ENCODE measurements at regions not wholly inside any gene's neighbourhood (a gene's known extent, or its start where the extent isn't known, plus 50 kb on each side); places are given as distances from the start of the nearest gene placed in this dataset.

- H3K27ac Mint-ChIP-seq, result no peak overlapping the region
- no peak overlapping the region for H3K4me3 Mint-ChIP-seq
- H3K27me3 Mint-ChIP-seq, result peaks cover 12% of the 10 kb centered on the region
- H3K4me1 Mint-ChIP-seq (ENCODE audit: low read depth), result no peaks in the 10 kb centered on the region
- intact Hi-C loops (cut with micrococcal nuclease), result no loop called here
- no peaks in the 10 kb centered on the region for H3K36me3 Mint-ChIP-seq (ENCODE audit: low read depth)
- H3K9me3 Mint-ChIP-seq, result no peaks in the 10 kb centered on the region
Measured at GRCh38 chr2:133844214-133844892, 276.1 kb upstream of the NCKAP5 start.

GRCh38 chr2:133846476-133846875 lies 278.2 kb upstream of the NCKAP5 start:
- Mint-ChIP-seq H3K9me3 (no peaks in the 10 kb centered on the region), H3K4me1 (ENCODE audit: low read depth) (no peaks in the 10 kb centered on the region), H3K4me3 (no peak overlapping the region), H3K27me3 (peaks cover 12% of the 10 kb centered on the region), H3K27ac (no peak overlapping the region), H3K36me3 (ENCODE audit: low read depth) (no peaks in the 10 kb centered on the region)
- intact Hi-C loops (cut with micrococcal nuclease), result no loop called here

DNA sequence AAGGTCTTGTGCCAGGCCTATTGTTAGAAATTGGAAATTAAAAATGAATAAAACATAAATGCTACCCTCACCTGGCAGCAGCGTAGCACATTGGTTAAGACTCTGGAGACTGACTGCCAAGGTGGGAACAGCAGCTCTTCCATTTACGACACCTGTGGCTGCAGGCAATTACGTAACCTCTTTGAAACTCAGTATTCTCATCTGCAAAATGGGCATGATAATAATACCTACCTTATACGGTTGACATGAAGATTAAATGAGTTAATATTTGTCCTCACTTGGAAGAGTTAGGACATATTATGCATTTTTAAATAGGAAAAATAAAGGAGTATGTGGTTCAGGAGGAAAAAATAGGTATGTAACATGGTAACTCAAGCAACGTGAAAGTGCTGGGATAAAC lies 279.3 kb upstream of the NCKAP5 start:
- intact Hi-C loops (cut with micrococcal nuclease), result no loop called here
- H3K36me3 Mint-ChIP-seq (ENCODE audit: low read depth), result no peaks in the 10 kb centered on the region
- no peak overlapping the region for H3K4me3 Mint-ChIP-seq
- peaks cover 12% of the 10 kb centered on the region for H3K27me3 Mint-ChIP-seq
- no peaks in the 10 kb centered on the region for H3K4me1 Mint-ChIP-seq (ENCODE audit: low read depth)
- H3K9me3 Mint-ChIP-seq, result no peaks in the 10 kb centered on the region
- H3K27ac Mint-ChIP-seq, result no peak overlapping the region

GRCh38 chr2:133848111-133848649 lies 279.9 kb upstream of the NCKAP5 start:
- intact Hi-C loops (cut with micrococcal nuclease), result no loop called here
- Mint-ChIP-seq H3K27ac (no peak overlapping the region), H3K4me1 (ENCODE audit: low read depth) (no peaks in the 10 kb centered on the region), H3K4me3 (no peak overlapping the region), H3K9me3 (no peaks in the 10 kb centered on the region), H3K36me3 (ENCODE audit: low read depth) (no peaks in the 10 kb centered on the region), H3K27me3 (peaks cover 11% of the 10 kb centered on the region)

DNA sequence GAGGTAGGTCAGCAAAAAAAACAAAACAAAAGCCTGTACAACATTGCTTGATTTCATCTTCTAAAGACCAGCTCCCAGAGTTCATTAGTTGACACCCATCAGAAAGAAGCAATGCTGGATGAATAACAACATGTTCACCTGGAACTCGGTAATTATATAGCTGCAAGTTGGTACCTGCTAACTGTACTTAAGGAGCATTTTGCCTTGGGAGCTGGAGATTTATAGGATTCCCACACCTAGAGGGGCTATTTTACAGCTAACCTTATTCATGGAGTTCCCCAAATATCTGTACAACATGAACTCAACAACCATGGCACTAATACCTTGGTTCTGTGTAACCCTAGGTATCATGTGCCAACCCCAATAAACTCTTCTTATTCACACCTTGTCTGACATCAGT lies 281.1 kb upstream of the NCKAP5 start:
- Mint-ChIP-seq H3K9me3 (no peaks in the 10 kb centered on the region), H3K36me3 (ENCODE audit: low read depth) (no peaks in the 10 kb centered on the region), H3K4me3 (no peak overlapping the region), H3K27me3 (peaks cover 9% of the 10 kb centered on the region), H3K4me1 (ENCODE audit: low read depth) (no peaks in the 10 kb centered on the region), H3K27ac (no peak overlapping the region)
- intact Hi-C loops (cut with micrococcal nuclease), result no loop called here

- Mint-ChIP-seq H3K27me3 (no peaks in the 10 kb centered on the region), H3K36me3 (ENCODE audit: low read depth) (no peaks in the 10 kb centered on the region), H3K27ac (no peak overlapping the region), H3K9me3 (no peaks in the 10 kb centered on the region), H3K4me1 (ENCODE audit: low read depth) (no peaks in the 10 kb centered on the region), H3K4me3 (no peak overlapping the region)
- intact Hi-C loops (cut with micrococcal nuclease), result no loop called here
Measured at GRCh38 chr2:133854603-133855200, 286.4 kb upstream of the NCKAP5 start.

- Mint-ChIP-seq H3K36me3 (ENCODE audit: low read depth) (no peaks in the 10 kb centered on the region), H3K27ac (no peak overlapping the region), H3K27me3 (no peaks in the 10 kb centered on the region), H3K4me1 (ENCODE audit: low read depth) (no peaks in the 10 kb centered on the region), H3K4me3 (no peak overlapping the region), H3K9me3 (no peaks in the 10 kb centered on the region)
- intact Hi-C loops (cut with micrococcal nuclease), result no loop called here
Measured at GRCh38 chr2:133855526-133855925, 287.3 kb upstream of the NCKAP5 start.

DNA sequence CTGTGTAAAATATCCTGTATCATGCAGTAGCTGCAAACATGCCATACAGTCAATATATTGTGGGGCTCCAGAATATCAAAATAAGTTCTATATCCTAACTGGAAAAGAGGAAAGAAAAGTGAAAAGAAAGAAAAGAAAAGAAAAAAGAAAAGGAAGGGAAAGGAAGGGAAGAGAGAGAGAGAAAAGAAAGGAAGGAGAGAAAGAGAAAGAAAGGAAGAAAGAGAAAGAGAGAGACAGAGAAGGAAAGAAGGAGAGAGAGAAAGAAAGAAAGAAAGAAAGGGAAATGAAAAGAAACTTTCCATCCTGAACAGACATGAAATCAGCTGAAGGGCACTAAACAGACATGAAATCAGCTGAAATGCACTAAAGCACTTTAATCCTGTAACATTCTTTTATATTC lies 288.4 kb upstream of the NCKAP5 start:
- intact Hi-C loops (cut with micrococcal nuclease), result no loop called here
- H3K4me1 Mint-ChIP-seq (ENCODE audit: low read depth), result no peaks in the 10 kb centered on the region
- no peaks in the 10 kb centered on the region for H3K36me3 Mint-ChIP-seq (ENCODE audit: low read depth)
- no peaks in the 10 kb centered on the region for H3K9me3 Mint-ChIP-seq
- no peaks in the 10 kb centered on the region for H3K27me3 Mint-ChIP-seq
- no peak overlapping the region for H3K4me3 Mint-ChIP-seq
- no peak overlapping the region for H3K27ac Mint-ChIP-seq

GRCh38 chr2:133859578-133859977 lies 291.3 kb upstream of the NCKAP5 start:
- Mint-ChIP-seq H3K4me1 (ENCODE audit: low read depth) (no peaks in the 10 kb centered on the region), H3K36me3 (ENCODE audit: low read depth) (no peaks in the 10 kb centered on the region), H3K4me3 (no peak overlapping the region), H3K27ac (no peak overlapping the region), H3K27me3 (no peaks in the 10 kb centered on the region), H3K9me3 (no peaks in the 10 kb centered on the region)
- intact Hi-C loops (cut with micrococcal nuclease), result no loop called here

DNA sequence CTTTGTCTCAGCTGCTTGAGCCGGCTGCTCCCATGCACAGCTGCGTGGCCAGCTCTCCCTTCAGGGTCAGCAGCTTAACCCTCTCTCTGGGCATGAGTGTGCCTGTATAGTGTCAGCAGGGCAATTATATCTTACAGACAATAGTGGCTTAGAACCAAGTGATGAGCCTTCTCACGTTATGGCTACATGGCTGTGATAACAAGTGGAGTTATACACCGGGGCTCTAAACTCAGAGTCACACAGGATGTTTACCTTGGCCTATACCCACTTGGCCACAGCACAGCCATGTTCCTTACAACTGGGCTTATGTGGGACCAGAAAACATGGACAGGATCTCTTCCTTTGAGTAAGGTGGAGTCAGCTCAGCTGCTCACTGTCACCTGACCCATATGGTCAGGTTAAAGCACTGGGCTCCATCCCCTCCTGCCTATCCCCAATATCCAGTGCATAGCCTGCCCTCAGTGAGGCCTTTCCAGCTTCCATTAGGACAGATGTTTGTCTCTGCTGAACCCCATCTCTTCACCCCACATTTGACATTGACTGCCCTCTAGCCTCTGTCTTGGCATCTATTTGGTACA lies 294.2 kb upstream of the NCKAP5 start:
- intact Hi-C loops (cut with micrococcal nuclease), result no loop called here
- Mint-ChIP-seq H3K4me1 (ENCODE audit: low read depth) (no peaks in the 10 kb centered on the region), H3K4me3 (no peak overlapping the region), H3K27ac (no peak overlapping the region), H3K36me3 (ENCODE audit: low read depth) (no peaks in the 10 kb centered on the region), H3K27me3 (no peaks in the 10 kb centered on the region), H3K9me3 (no peaks in the 10 kb centered on the region)

DNA sequence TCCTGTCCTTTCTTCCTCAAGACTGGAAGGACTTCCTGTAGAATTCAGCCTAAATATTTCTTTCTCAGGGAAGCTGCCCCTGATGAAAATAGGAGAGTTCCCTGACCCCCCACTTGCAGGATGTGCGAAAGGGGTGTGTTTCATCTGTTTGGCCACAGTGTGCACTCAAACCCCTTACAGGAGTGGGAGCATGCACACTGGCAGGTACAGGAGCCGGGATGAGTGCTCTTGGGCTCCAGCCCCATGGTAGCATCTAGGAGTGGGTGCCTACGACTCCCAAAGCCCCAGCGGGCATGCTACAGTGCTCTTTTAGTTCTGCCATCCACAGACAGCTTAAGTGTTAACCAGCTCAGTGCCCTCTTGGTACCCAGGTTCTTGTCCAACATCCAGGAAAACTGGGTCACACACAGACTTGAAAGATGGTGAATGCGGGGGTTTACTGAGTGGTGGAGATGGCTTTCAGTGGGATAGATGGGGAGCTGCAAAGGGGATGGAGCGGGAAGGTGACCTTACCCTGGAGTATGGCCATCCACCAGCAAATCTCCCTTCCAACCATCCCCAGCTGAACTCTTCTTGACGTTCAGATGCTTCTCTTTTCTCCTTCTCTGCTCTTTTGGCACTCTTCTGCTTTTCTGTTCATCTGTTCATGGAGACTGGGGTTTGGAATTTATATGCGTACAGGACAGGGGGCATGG lies 295.0 kb upstream of the NCKAP5 start:
- Mint-ChIP-seq H3K4me1 (ENCODE audit: low read depth) (no peaks in the 10 kb centered on the region), H3K9me3 (no peaks in the 10 kb centered on the region), H3K27ac (no peak overlapping the region), H3K36me3 (ENCODE audit: low read depth) (no peaks in the 10 kb centered on the region), H3K27me3 (no peaks in the 10 kb centered on the region), H3K4me3 (no peak overlapping the region)
- intact Hi-C loops (cut with micrococcal nuclease), result no loop called here

GRCh38 chr2:133865141-133865540 lies 296.9 kb upstream of the NCKAP5 start:
- intact Hi-C loops (cut with micrococcal nuclease), result no loop called here
- H3K36me3 Mint-ChIP-seq (ENCODE audit: low read depth), result no peaks in the 10 kb centered on the region
- no peaks in the 10 kb centered on the region for H3K9me3 Mint-ChIP-seq
- H3K27me3 Mint-ChIP-seq, result no peaks in the 10 kb centered on the region
- H3K4me1 Mint-ChIP-seq (ENCODE audit: low read depth), result no peaks in the 10 kb centered on the region
- H3K4me3 Mint-ChIP-seq, result no peak overlapping the region
- H3K27ac Mint-ChIP-seq, result no peak overlapping the region

GRCh38 chr2:133867166-133867565 lies 298.9 kb upstream of the NCKAP5 start:
- intact Hi-C loops (cut with micrococcal nuclease), result no loop called here
- Mint-ChIP-seq H3K4me1 (ENCODE audit: low read depth) (no peaks in the 10 kb centered on the region), H3K9me3 (no peaks in the 10 kb centered on the region), H3K4me3 (no peak overlapping the region), H3K27ac (no peak overlapping the region), H3K36me3 (ENCODE audit: low read depth) (no peaks in the 10 kb centered on the region), H3K27me3 (no peaks in the 10 kb centered on the region)

- Mint-ChIP-seq H3K27ac (no peak overlapping the region), H3K4me3 (no peak overlapping the region), H3K27me3 (peaks cover 3% of the 10 kb centered on the region), H3K36me3 (ENCODE audit: low read depth) (no peaks in the 10 kb centered on the region), H3K9me3 (no peaks in the 10 kb centered on the region), H3K4me1 (ENCODE audit: low read depth) (no peaks in the 10 kb centered on the region)
- intact Hi-C loops (cut with micrococcal nuclease), result no loop called here
Measured at GRCh38 chr2:133871545-133872209, 303.4 kb upstream of the NCKAP5 start.
